SK-N-SH treated with all-trans-retinoic acid at 6 μM for 48 hours (cell line): ENCODE measurements at regions not wholly inside any gene's neighbourhood (a gene's known extent, or its start where the extent isn't known, plus 50 kb on each side); places are given as distances from the start of the nearest gene placed in this dataset.

Experiments used
- ATAC-seq: fragments of 200-7000 bp; cut with Tn5 transposase; 3 replicates; pipeline ENCODE4 v1.9.1; 2020; ENCODE audit warnings: mild to moderate bottlenecking, moderate library complexity
- BACH2 ChIP-seq: fragments of 250-450 bp; sonication (Bioruptor Pico); IDR thresholded peaks from 2 replicates; pipeline ENCODE4 v1.9.0; 2021; ENCODE audit warnings: mild to moderate bottlenecking, borderline replicate concordance
- CSDC2 ChIP-seq: fragments of 250-450 bp; sonication (Bioruptor Pico); IDR thresholded peaks from 2 replicates; pipeline ENCODE4 v1.5.0; 2020; ENCODE audit warnings: mild to moderate bottlenecking, moderate library complexity
- ESRRG ChIP-seq: fragments of 250-450 bp; sonication (Bioruptor Pico); IDR thresholded peaks from 2 replicates; pipeline ENCODE4 v1.6.1; 2021; ENCODE audit warnings: mild to moderate bottlenecking
- GLIS3 ChIP-seq: fragments of 250-450 bp; sonication (Bioruptor Pico); IDR thresholded peaks from 2 replicates; pipeline ENCODE4 v1.5.0; 2020; ENCODE audit warnings: mild to moderate bottlenecking, moderate library complexity
- ISL1 ChIP-seq: fragments of 250-450 bp; sonication (Bioruptor Pico); IDR thresholded peaks from 2 replicates; pipeline ENCODE4 v2.1.2; 2022; ENCODE audit warnings: mild to moderate bottlenecking, moderate library complexity
- OSR1 ChIP-seq: fragments of 250-450 bp; sonication (Bioruptor Pico); IDR thresholded peaks from 2 replicates; pipeline ENCODE4 v1.8.0; 2022; ENCODE audit warnings: moderate library complexity, mild to moderate bottlenecking, inconsistent platforms
- PPARA ChIP-seq: fragments of 250-450 bp; sonication (Bioruptor Pico); IDR thresholded peaks from 2 replicates; pipeline ENCODE4 v1.5.0; 2020; ENCODE audit warnings: mild to moderate bottlenecking, borderline replicate concordance
- SNAI2 ChIP-seq: fragments of 250-450 bp; sonication (Bioruptor Pico); IDR thresholded peaks from 2 replicates; pipeline ENCODE4 v1.5.0; 2020; ENCODE audit warnings: mild to moderate bottlenecking, moderate library complexity
- TCF4 ChIP-seq: fragments of 250-450 bp; sonication (Bioruptor Pico); IDR thresholded peaks from 2 replicates; pipeline ENCODE4 v1.8.0; 2021; ENCODE audit warnings: mild to moderate bottlenecking, moderate library complexity, borderline replicate concordance
- TOX ChIP-seq: fragments of 250-450 bp; sonication (Bioruptor Pico); IDR thresholded peaks from 2 replicates; pipeline ENCODE4 v1.8.0; 2021; ENCODE audit warnings: mild to moderate bottlenecking, moderate library complexity, borderline replicate concordance
- ZC3H10 ChIP-seq: fragments of 250-450 bp; sonication (Bioruptor Pico); IDR thresholded peaks from 2 replicates; pipeline ENCODE4 v1.5.1; 2021; ENCODE audit warnings: mild to moderate bottlenecking, moderate library complexity
- ZFP3 ChIP-seq: fragments of 250-450 bp; sonication (Bioruptor Pico); IDR thresholded peaks from 2 replicates; pipeline ENCODE4 v1.5.0; 2020; ENCODE audit warnings: mild to moderate bottlenecking, moderate library complexity
- ZFP30 ChIP-seq: fragments of 450-650 bp; formaldehyde crosslinking; IDR thresholded peaks from 2 replicates; pipeline ENCODE4 v1.5.0; 2022; ENCODE audit warnings: mild to moderate bottlenecking, moderate library complexity
- ZNF565 ChIP-seq: fragments of 450-650 bp; formaldehyde crosslinking; conservative IDR thresholded peaks from 2 replicates; pipeline ENCODE4 v1.5.0; 2020; ENCODE audit warnings: low read depth, mild to moderate bottlenecking, moderate library complexity
- ZNF70 ChIP-seq: fragments of 450-650 bp; formaldehyde crosslinking; IDR thresholded peaks from 2 replicates; pipeline ENCODE4 v1.5.0; 2020; ENCODE audit warnings: mild to moderate bottlenecking, moderate library complexity
- ZNF8 ChIP-seq: fragments of 450-650 bp; formaldehyde crosslinking; IDR thresholded peaks from 2 replicates; pipeline ENCODE4 v1.5.0; 2020; ENCODE audit warnings: mild to moderate bottlenecking, moderate library complexity
- TF ChIP-seq, protein P1 (sequence below): fragments of 250-450 bp; sonication (Bioruptor Pico); IDR thresholded peaks from 2 replicates; pipeline ENCODE4 v1.5.1; 2021; ENCODE audit warnings: mild to moderate bottlenecking, moderate library complexity
- TF ChIP-seq, protein P2 (sequence below): fragments of 250-450 bp; sonication (Bioruptor Pico); IDR thresholded peaks from 2 replicates; pipeline ENCODE4 v1.8.0; 2020; ENCODE audit warnings: mild to moderate bottlenecking, moderate library complexity, borderline replicate concordance
- TF ChIP-seq, protein P3 (sequence below): fragments of 250-450 bp; sonication (Bioruptor Pico); IDR thresholded peaks from 2 replicates; pipeline ENCODE4 v1.5.1; 2020; ENCODE audit warnings: low read depth, mild to moderate bottlenecking, moderate library complexity
- TF ChIP-seq, protein P4 (sequence below): fragments of 250-450 bp; sonication (Bioruptor Pico); IDR thresholded peaks from 2 replicates; pipeline ENCODE4 v1.8.0; 2021; ENCODE audit warnings: low read depth, mild to moderate bottlenecking, moderate library complexity, borderline replicate concordance
- TF ChIP-seq, protein P5 (sequence below): fragments of 250-450 bp; sonication (Bioruptor Pico); IDR thresholded peaks from 2 replicates; pipeline ENCODE4 v1.5.0; 2020; ENCODE audit warnings: mild to moderate bottlenecking, moderate library complexity

DNA sequence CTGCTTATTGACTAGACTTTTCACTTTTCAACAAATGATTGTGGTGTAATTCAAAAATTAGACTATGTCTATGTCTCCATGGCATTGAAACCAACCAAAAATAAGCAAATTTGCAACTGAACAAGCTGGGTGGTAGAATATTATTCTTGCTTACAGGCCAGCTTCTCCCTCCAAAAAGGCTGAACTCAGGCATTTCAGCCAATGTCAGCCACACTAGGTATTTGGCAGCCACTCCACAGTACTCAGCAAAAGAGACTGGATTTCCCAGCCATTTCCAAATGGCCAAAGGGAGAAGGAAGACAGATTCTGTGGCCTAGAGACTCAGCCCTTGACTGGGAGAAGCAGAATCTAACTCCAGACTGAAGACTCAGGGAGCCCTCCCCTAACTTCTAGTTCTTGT lies 121.8 kb upstream of the IRX5 start:
- TF ChIP-seq TOX (CRISPR knock-in tag), result no peak
- ATAC-seq, result no peak

DNA sequence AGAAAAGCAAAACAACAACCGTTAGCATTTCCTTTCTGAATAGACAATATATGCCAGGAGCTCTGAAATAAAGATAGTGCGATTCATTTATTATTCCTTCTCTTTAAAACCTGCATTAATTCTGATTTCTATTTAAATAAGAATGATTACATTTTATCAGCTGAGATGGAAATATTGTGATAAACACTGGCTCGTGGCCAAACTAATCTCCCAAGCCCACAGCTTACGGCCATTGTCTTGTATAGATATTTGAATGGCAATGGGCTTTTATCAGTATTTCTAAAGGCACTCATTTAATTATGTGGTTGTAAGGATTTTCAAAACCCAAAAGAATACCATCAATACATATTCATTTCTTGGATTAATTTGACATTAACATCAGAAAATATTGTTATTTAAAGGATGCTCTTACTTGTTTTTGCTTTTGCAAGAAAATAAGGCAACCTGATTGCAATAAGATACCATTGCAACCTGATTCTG lies 123.7 kb upstream of the IRX5 start:
- TF ChIP-seq TCF4, result no peak
- no peak for TF ChIP-seq ZNF70 (CRISPR knock-in tag)
- no peak for ATAC-seq

DNA sequence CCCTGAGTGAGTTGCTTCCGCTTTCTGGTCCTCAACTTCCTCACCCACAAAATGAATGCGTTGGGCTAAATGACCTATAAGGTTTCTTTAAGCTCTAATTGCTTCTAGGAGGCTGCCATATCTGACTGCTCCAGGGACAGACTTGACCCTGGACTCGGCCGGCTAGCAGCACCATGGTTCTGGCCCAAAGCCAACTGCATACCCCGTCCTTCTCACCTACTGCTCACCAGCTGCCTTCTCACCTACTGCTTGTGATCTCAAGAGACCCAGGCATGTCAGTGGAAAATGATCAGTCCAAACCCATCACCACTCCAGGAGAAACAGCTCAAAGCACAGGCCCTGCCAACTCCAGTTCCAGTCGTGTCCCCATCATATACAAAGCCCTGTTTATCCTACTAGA lies 124.3 kb upstream of the IRX5 start:
- no peak for ATAC-seq
- TF ChIP-seq ZFP30 (CRISPR knock-in tag), result no peak
- TF ChIP-seq, all 23 proteins: peak for 0

DNA sequence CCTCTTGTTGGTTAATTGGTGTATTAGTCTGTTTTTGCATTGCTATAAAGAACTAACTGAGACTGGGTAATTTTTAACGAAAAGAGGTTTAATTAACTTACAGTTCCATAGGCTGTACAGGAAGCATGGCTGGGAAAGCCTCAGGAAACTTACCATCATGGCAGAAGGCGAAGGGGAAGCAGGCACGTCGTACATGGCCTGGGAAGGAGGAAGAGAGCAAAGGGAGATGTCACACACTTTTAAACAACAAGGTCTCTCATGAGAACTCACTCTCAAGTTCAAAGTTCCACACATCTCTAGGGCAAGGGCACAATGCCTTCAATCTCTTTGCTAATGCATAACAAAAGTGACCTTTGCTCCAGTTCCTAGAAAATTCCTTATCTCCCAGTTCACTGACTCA lies 125.0 kb upstream of the IRX5 start:
- ATAC-seq, result no peak
- TF ChIP-seq ZFP3 (no peak), OSR1 (CRISPR knock-in tag) (no peak), TOX (CRISPR knock-in tag) (no peak), ZFP30 (CRISPR knock-in tag) (no peak), GLIS3 (CRISPR knock-in tag) (no peak), SNAI2 (CRISPR knock-in tag) (no peak)
- TF ChIP-seq, protein P1, sequence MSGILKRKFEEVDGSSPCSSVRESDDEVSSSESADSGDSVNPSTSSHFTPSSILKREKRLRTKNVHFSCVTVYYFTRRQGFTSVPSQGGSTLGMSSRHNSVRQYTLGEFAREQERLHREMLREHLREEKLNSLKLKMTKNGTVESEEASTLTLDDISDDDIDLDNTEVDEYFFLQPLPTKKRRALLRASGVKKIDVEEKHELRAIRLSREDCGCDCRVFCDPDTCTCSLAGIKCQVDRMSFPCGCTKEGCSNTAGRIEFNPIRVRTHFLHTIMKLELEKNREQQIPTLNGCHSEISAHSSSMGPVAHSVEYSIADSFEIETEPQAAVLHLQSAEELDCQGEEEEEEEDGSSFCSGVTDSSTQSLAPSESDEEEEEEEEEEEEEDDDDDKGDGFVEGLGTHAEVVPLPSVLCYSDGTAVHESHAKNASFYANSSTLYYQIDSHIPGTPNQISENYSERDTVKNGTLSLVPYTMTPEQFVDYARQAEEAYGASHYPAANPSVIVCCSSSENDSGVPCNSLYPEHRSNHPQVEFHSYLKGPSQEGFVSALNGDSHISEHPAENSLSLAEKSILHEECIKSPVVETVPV (CRISPR knock-in tag), result no peak
- TF ChIP-seq, protein P2, sequence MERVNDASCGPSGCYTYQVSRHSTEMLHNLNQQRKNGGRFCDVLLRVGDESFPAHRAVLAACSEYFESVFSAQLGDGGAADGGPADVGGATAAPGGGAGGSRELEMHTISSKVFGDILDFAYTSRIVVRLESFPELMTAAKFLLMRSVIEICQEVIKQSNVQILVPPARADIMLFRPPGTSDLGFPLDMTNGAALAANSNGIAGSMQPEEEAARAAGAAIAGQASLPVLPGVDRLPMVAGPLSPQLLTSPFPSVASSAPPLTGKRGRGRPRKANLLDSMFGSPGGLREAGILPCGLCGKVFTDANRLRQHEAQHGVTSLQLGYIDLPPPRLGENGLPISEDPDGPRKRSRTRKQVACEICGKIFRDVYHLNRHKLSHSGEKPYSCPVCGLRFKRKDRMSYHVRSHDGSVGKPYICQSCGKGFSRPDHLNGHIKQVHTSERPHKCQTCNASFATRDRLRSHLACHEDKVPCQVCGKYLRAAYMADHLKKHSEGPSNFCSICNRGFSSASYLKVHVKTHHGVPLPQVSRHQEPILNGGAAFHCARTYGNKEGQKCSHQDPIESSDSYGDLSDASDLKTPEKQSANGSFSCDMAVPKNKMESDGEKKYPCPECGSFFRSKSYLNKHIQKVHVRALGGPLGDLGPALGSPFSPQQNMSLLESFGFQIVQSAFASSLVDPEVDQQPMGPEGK (CRISPR knock-in tag), result no peak
- TF ChIP-seq, protein P3, sequence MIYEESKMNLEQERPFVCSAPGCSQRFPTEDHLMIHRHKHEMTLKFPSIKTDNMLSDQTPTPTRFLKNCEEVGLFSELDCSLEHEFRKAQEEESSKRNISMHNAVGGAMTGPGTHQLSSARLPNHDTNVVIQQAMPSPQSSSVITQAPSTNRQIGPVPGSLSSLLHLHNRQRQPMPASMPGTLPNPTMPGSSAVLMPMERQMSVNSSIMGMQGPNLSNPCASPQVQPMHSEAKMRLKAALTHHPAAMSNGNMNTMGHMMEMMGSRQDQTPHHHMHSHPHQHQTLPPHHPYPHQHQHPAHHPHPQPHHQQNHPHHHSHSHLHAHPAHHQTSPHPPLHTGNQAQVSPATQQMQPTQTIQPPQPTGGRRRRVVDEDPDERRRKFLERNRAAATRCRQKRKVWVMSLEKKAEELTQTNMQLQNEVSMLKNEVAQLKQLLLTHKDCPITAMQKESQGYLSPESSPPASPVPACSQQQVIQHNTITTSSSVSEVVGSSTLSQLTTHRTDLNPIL (CRISPR knock-in tag), result no peak

DNA sequence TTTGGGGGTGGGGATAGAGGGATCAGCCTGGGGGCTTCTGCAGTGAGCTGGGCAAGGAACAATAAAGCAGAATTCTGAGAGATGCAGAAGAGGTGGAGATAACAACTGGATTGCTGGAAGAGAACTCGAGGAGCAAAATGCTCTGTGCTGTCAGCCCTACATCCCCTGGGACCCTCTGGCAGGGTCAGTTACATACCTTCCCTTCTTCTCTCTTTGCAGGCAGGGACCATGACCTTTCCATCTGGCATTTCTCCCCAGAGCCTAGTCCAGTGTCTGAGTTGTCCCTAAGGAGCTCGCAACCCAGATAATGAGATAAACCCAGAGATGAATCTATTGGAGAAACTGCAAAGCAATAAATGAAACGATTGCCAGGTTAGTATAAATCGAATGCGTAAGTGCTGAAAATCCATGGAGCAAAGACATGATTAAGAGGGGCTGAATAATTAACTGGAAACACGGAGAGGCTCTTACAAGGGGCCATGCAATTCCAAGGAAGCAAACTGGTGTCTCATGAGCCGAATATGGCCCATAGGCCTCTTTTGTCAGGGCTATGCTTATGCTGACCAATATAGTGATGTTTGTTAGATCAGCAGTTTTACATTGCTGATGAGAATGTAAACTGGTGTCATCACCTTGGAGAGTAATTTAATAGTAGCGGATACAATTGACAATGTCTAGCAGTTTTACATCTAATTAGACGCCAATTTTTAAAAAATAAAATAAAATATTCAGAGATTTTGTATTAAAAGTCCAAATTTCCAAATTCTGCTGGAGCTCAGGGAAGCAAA lies 129.4 kb upstream of the IRX5 start:
- TF ChIP-seq, protein P3 (CRISPR knock-in tag), result no peak
- TF ChIP-seq ZC3H10 (CRISPR knock-in tag) (no peak), PPARA (CRISPR knock-in tag) (no peak)
- ATAC-seq, result no peak

DNA sequence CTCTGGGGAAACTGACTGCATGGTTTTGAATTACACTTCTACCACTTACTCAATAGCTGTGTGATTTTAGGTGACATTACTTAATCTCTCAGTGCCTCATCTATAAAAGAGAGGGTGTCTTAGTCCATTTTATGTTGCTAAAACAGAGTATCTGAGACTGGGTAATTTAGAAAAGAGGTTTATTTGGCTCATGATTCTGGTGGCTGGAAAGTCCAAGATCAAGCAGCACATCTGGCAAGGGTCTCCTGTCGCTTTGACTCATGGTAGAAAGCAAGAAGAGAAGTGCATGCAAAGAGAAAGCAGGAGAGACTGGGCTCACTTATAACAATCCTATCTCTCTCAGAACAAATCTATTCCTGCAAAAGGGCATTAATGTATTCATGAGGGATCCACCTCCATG lies 132.4 kb upstream of the IRX5 start:
- no peak for ATAC-seq
- TF ChIP-seq ZC3H10 (CRISPR knock-in tag), result no peak
- TF ChIP-seq ZNF565 (CRISPR knock-in tag), result no peak
- TF ChIP-seq BACH2 (CRISPR knock-in tag), result no peak
- no peak for TF ChIP-seq ZNF70 (CRISPR knock-in tag)
- TF ChIP-seq ESRRG (CRISPR knock-in tag), result no peak
- no peak for TF ChIP-seq PPARA (CRISPR knock-in tag)
- no peak for TF ChIP-seq OSR1 (CRISPR knock-in tag)
- TF ChIP-seq, protein P4, sequence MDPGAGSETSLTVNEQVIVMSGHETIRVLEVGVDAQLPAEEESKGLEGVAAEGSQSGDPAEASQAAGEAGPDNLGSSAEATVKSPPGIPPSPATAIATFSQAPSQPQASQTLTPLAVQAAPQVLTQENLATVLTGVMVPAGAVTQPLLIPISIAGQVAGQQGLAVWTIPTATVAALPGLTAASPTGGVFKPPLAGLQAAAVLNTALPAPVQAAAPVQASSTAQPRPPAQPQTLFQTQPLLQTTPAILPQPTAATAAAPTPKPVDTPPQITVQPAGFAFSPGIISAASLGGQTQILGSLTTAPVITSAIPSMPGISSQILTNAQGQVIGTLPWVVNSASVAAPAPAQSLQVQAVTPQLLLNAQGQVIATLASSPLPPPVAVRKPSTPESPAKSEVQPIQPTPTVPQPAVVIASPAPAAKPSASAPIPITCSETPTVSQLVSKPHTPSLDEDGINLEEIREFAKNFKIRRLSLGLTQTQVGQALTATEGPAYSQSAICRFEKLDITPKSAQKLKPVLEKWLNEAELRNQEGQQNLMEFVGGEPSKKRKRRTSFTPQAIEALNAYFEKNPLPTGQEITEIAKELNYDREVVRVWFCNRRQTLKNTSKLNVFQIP (CRISPR knock-in tag), result no peak
- TF ChIP-seq, protein P5, sequence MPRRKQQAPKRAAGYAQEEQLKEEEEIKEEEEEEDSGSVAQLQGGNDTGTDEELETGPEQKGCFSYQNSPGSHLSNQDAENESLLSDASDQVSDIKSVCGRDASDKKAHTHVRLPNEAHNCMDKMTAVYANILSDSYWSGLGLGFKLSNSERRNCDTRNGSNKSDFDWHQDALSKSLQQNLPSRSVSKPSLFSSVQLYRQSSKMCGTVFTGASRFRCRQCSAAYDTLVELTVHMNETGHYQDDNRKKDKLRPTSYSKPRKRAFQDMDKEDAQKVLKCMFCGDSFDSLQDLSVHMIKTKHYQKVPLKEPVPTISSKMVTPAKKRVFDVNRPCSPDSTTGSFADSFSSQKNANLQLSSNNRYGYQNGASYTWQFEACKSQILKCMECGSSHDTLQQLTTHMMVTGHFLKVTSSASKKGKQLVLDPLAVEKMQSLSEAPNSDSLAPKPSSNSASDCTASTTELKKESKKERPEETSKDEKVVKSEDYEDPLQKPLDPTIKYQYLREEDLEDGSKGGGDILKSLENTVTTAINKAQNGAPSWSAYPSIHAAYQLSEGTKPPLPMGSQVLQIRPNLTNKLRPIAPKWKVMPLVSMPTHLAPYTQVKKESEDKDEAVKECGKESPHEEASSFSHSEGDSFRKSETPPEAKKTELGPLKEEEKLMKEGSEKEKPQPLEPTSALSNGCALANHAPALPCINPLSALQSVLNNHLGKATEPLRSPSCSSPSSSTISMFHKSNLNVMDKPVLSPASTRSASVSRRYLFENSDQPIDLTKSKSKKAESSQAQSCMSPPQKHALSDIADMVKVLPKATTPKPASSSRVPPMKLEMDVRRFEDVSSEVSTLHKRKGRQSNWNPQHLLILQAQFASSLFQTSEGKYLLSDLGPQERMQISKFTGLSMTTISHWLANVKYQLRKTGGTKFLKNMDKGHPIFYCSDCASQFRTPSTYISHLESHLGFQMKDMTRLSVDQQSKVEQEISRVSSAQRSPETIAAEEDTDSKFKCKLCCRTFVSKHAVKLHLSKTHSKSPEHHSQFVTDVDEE, result no peak
- no peak for TF ChIP-seq ISL1 (CRISPR knock-in tag)
- no peak for TF ChIP-seq CSDC2 (CRISPR knock-in tag)
- no peak for TF ChIP-seq ZNF8 (CRISPR knock-in tag)
- TF ChIP-seq, protein P3 (CRISPR knock-in tag), result no peak
- TF ChIP-seq ZFP30 (CRISPR knock-in tag), result no peak
